Nephron progenitor cell (in vitro differentiated cells): ENCODE measurements at regions not wholly inside any gene's neighbourhood (a gene's known extent, or its start where the extent isn't known, plus 50 kb on each side); places are given as distances from the start of the nearest gene placed in this dataset.
"Not testable (repeated sequence)": the region's sequence is repeated elsewhere in the genome, so short reads cannot be mapped to it uniquely, and the experiment has no call there.

Source experiments
- DNase-seq: peaks from one replicate; pipeline ENCODE4 v3.0.0; 2021
- H3K27ac Mint-ChIP-seq: 2 replicates; pipeline ENCODE4 v1.8.0; 2021; ENCODE audit warnings: mild to moderate bottlenecking, moderate library complexity, mixed read lengths
- H3K27me3 Mint-ChIP-seq: 2 replicates; pipeline ENCODE4 v1.8.0; 2021; ENCODE audit warnings: mild to moderate bottlenecking, low read depth, mixed read lengths; ENCODE audit not compliant: poor library complexity
- H3K36me3 Mint-ChIP-seq: 2 replicates; pipeline ENCODE4 v1.8.0; 2021; ENCODE audit warnings: low read depth, mixed read lengths
- H3K4me1 Mint-ChIP-seq: 2 replicates; pipeline ENCODE4 v1.8.0; 2021; ENCODE audit warnings: mixed read lengths
- H3K4me3 Mint-ChIP-seq: 2 replicates; pipeline ENCODE4 v1.8.0; 2021; ENCODE audit warnings: mild to moderate bottlenecking, moderate library complexity, mixed read lengths
- H3K9me3 Mint-ChIP-seq: 2 replicates; pipeline ENCODE4 v1.8.0; 2021; ENCODE audit warnings: mild to moderate bottlenecking, moderate library complexity, mixed read lengths
- TF ChIP-seq, protein P1 (sequence below): fragments of 200-600 bp; sonication (generic); IDR thresholded peaks from 2 replicates; pipeline ENCODE4 v1.5.0; 2021; ENCODE audit warnings: antibody characterized with exemption

DNA sequence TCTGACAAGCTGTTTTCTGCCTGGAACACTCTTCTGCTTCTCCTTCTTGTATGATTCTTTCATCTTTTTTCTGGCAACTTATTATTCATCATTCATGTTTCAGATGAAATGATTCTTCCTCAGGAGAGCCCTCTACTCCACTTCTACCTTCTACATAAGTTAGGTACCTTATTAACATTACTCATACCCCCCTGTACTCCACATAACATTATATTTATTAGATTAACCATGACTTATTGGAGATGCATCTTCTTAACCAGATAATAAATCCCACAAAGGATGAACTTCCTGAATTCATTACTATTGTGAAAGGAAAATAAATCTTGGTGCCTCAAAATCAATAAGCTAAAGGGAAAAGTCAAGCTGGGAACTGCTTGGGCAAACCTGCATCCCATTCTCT is 1636.5 kb upstream of the FLRT2 start:
- TF ChIP-seq, protein P1, sequence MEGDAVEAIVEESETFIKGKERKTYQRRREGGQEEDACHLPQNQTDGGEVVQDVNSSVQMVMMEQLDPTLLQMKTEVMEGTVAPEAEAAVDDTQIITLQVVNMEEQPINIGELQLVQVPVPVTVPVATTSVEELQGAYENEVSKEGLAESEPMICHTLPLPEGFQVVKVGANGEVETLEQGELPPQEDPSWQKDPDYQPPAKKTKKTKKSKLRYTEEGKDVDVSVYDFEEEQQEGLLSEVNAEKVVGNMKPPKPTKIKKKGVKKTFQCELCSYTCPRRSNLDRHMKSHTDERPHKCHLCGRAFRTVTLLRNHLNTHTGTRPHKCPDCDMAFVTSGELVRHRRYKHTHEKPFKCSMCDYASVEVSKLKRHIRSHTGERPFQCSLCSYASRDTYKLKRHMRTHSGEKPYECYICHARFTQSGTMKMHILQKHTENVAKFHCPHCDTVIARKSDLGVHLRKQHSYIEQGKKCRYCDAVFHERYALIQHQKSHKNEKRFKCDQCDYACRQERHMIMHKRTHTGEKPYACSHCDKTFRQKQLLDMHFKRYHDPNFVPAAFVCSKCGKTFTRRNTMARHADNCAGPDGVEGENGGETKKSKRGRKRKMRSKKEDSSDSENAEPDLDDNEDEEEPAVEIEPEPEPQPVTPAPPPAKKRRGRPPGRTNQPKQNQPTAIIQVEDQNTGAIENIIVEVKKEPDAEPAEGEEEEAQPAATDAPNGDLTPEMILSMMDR: no peak
- no peak for DNase-seq
- no peaks in the 10 kb centered on the region for H3K27me3 Mint-ChIP-seq

DNA sequence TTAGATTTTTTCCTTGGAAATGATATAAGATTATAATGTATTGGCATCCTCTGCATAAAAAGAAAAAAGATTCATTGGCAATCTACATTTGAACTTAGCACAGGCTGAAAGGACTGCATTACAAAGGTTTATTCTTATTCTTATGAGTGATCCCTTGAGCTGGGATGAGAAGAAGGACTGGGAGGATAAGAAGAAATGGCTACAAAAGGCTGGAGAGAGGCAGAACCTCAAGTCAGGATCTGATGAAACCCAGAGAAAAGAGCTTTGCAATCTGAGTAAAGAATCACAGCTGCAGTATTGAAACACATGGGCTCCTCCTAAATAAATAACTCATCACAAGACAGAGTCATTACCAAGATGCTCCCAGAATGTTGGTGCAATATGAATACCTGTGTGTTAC is 1635.4 kb upstream of the FLRT2 start:
- H3K36me3 Mint-ChIP-seq: no peaks in the 10 kb centered on the region
- H3K27ac Mint-ChIP-seq: no peak overlapping the region
- no peak overlapping the region for H3K4me3 Mint-ChIP-seq
- TF ChIP-seq, protein P1: no peak
- H3K9me3 Mint-ChIP-seq: no peaks in the 10 kb centered on the region
- no peaks in the 10 kb centered on the region for H3K4me1 Mint-ChIP-seq
- H3K27me3 Mint-ChIP-seq: no peaks in the 10 kb centered on the region
- DNase-seq: no peak

More for the DNA sequence above, 1636.5 kb upstream of the FLRT2 start:
- Mint-ChIP-seq H3K4me1 (no peaks in the 10 kb centered on the region), H3K4me3 (no peak overlapping the region), H3K9me3 (no peaks in the 10 kb centered on the region), H3K36me3 (no peaks in the 10 kb centered on the region), H3K27ac (no peak overlapping the region)

DNA sequence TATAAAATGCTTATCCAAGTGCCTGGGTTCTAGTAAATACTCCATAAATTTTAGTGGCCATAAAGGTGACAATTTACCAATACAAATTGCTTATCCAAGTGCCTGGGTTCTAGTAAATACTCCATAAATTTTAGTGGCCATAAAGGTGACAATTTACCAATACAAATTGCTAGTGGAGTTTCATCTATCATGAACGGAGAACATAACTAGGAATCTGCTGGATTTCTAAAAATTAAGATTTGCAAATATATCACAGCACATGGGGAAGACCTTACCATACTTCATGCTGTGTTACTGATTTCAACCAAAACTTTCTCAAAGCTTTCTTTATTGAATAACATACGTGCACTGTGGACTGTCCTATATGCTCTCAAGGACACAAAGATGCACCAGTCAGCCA is 1631.4 kb upstream of the FLRT2 start:
- H3K27me3 Mint-ChIP-seq, H3K36me3 Mint-ChIP-seq, H3K9me3 Mint-ChIP-seq, H3K4me1 Mint-ChIP-seq, H3K4me3 Mint-ChIP-seq, DNase-seq, H3K27ac Mint-ChIP-seq: not testable (repeated sequence)

DNA sequence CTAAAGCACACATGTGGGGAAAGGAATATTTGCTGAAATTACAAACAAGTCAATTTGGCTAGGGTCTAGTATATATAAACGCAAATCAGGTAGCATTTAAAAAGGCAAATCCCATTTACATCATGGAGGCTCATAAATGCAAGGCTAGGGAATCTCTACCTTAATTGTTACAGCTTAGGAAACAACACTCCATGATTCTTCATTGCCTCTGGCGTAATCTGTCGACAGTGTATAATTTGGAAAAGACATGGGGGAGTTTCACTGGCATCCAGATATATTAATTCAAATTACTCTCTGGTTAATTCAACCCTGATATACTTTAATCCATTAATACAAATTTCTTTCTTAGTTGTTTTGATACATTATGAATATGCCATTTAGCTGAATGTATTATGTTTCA is 1630.2 kb upstream of the FLRT2 start:
- no peaks in the 10 kb centered on the region for H3K4me1 Mint-ChIP-seq
- no peak overlapping the region for H3K27ac Mint-ChIP-seq
- no peaks in the 10 kb centered on the region for H3K36me3 Mint-ChIP-seq
- H3K4me3 Mint-ChIP-seq: no peak overlapping the region
- H3K9me3 Mint-ChIP-seq: no peaks in the 10 kb centered on the region
- no peaks in the 10 kb centered on the region for H3K27me3 Mint-ChIP-seq
- TF ChIP-seq, protein P1: no peak
- DNase-seq: no peak

DNA sequence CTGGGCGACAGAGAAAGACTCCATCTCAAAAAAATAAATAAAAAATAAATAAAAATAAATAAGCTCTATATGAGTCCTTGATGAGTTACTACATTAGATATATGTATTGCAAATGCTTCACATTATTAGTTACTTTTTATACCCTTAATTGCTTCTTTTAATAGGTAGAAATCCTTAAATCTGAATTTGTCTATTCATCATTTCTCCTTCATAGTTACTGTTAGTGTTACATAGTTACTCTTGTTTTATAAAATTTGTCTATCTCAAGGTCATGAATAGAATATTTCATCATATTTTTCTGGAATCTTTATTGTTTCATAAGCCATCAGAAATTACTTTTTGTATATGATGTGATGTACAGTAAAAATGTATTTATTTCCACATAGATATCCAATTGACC is 1624.8 kb upstream of the FLRT2 start:
- no peaks in the 10 kb centered on the region for H3K36me3 Mint-ChIP-seq
- H3K4me3 Mint-ChIP-seq: no peak overlapping the region
- H3K9me3 Mint-ChIP-seq: peaks cover under 1% of the 10 kb centered on the region
- DNase-seq: no peak
- H3K27ac Mint-ChIP-seq: no peak overlapping the region
- TF ChIP-seq, protein P1: no peak
- H3K4me1 Mint-ChIP-seq: no peaks in the 10 kb centered on the region
- H3K27me3 Mint-ChIP-seq: no peaks in the 10 kb centered on the region

DNA sequence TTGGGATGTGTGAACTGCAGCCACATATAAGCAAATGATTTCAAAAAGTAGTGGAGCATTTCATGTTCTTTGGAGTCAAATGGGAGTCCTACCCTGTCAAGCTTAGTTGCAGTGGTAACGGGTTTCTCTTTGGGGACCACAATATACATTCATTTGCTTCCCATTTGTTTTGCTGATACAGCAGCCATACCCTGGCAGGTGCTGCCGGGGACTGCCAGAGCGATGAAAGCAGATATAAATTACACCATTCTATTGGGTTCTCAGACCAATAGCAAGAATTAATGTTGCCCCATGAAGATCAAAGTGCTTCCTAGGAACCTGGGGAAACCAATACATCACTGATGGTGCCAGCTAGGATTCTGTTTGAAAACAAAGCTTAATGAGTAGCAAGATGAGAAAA is 1621.5 kb upstream of the FLRT2 start:
- no peak overlapping the region for H3K27ac Mint-ChIP-seq
- peaks cover 5% of the 10 kb centered on the region for H3K4me1 Mint-ChIP-seq
- no peak for DNase-seq
- peaks cover 3% of the 10 kb centered on the region for H3K9me3 Mint-ChIP-seq
- H3K27me3 Mint-ChIP-seq: no peaks in the 10 kb centered on the region
- H3K4me3 Mint-ChIP-seq: no peak overlapping the region
- H3K36me3 Mint-ChIP-seq: no peaks in the 10 kb centered on the region
- TF ChIP-seq, protein P1: no peak
